Stimulated activated naive CD8-positive, alpha-beta T cell treated with anti-CD3 and anti-CD28 coated beads, Interleukin-15, Interleukin-2, amounts not matched to agents 100 ng/mL and 50 ng/mL, for 24 hours (primary cell): ENCODE measurements at regions not wholly inside any gene's neighbourhood (a gene's known extent, or its start where the extent isn't known, plus 50 kb on each side); places are given as distances from the start of the nearest gene placed in this dataset.
"Not testable (repeated sequence)": the region's sequence is repeated elsewhere in the genome, so short reads cannot be mapped to it uniquely, and the experiment has no call there.

ENCODE experiments used
- H3K27ac Mint-ChIP-seq: one replicate; pipeline ENCODE4 v1.8.0; 2021; ENCODE audit warnings: mild to moderate bottlenecking, mixed read lengths
- H3K27me3 Mint-ChIP-seq: one replicate; pipeline ENCODE4 v1.8.0; 2021; ENCODE audit warnings: mixed read lengths
- H3K36me3 Mint-ChIP-seq: one replicate; pipeline ENCODE4 v1.8.0; 2021; ENCODE audit warnings: low read depth, mixed read lengths
- H3K4me1 Mint-ChIP-seq: one replicate; pipeline ENCODE4 v1.8.0; 2021; ENCODE audit warnings: low read depth, mixed read lengths
- H3K4me3 Mint-ChIP-seq: one replicate; pipeline ENCODE4 v1.8.0; 2021; ENCODE audit warnings: mild to moderate bottlenecking, mixed read lengths
- H3K9me3 Mint-ChIP-seq: one replicate; pipeline ENCODE4 v1.8.0; 2021; ENCODE audit warnings: mixed read lengths

- not testable (repeated sequence) for H3K27me3 Mint-ChIP-seq, H3K9me3 Mint-ChIP-seq, H3K27ac Mint-ChIP-seq, H3K36me3 Mint-ChIP-seq, H3K4me3 Mint-ChIP-seq, H3K4me1 Mint-ChIP-seq
Observed at GRCh38 chr19:34871911-34872310, 54.8 kb upstream of the ZNF30 start.

GRCh38 chr19:34867631-34868030, 59.1 kb upstream of the ZNF30 start:
- peaks cover 9% of the 10 kb centered on the region for H3K9me3 Mint-ChIP-seq
- H3K27me3 Mint-ChIP-seq: no peaks in the 10 kb centered on the region
- H3K4me3 Mint-ChIP-seq: no peak overlapping the region
- H3K4me1 Mint-ChIP-seq: no peaks in the 10 kb centered on the region
- H3K36me3 Mint-ChIP-seq: no peaks in the 10 kb centered on the region
- H3K27ac Mint-ChIP-seq: no peak overlapping the region

GRCh38 chr19:34865225-34865624, 61.5 kb upstream of the ZNF30 start:
- not testable (repeated sequence) for H3K27me3 Mint-ChIP-seq, H3K9me3 Mint-ChIP-seq, H3K4me1 Mint-ChIP-seq, H3K4me3 Mint-ChIP-seq, H3K27ac Mint-ChIP-seq, H3K36me3 Mint-ChIP-seq

- not testable (repeated sequence) for H3K9me3 Mint-ChIP-seq, H3K36me3 Mint-ChIP-seq, H3K27me3 Mint-ChIP-seq
- Mint-ChIP-seq H3K4me3 (peak overlapping the region; percentile 99), H3K27ac (peak overlapping the region; percentile 95), H3K4me1 (peaks cover 38% of the 10 kb centered on the region)
Observed at GRCh38 chr19:34859823-34860736, 66.6 kb upstream of the ZNF30 start.

GRCh38 chr19:34859325-34859724, 67.4 kb upstream of the ZNF30 start:
- not testable (repeated sequence) for H3K36me3 Mint-ChIP-seq, H3K27ac Mint-ChIP-seq, H3K27me3 Mint-ChIP-seq, H3K9me3 Mint-ChIP-seq
- Mint-ChIP-seq H3K4me1 (peaks cover 38% of the 10 kb centered on the region), H3K4me3 (peak overlapping the region; percentile 99)

GRCh38 chr19:34856052-34856451, 70.7 kb upstream of the ZNF30 start:
- Mint-ChIP-seq H3K4me1 (peaks cover 43% of the 10 kb centered on the region), H3K27ac (no peak overlapping the region), H3K4me3 (no peak overlapping the region), H3K36me3 (peaks cover 6% of the 10 kb centered on the region), H3K9me3 (peaks cover 4% of the 10 kb centered on the region), H3K27me3 (no peaks in the 10 kb centered on the region)

GRCh38 chr19:34853369-34853768, 73.3 kb upstream of the ZNF30 start:
- Mint-ChIP-seq H3K36me3 (peaks cover 20% of the 10 kb centered on the region), H3K9me3 (peaks cover under 1% of the 10 kb centered on the region), H3K4me1 (peaks cover 26% of the 10 kb centered on the region), H3K4me3 (no peak overlapping the region), H3K27ac (no peak overlapping the region), H3K27me3 (no peaks in the 10 kb centered on the region)

- Mint-ChIP-seq H3K27me3 (no peaks in the 10 kb centered on the region), H3K36me3 (peaks cover 20% of the 10 kb centered on the region), H3K9me3 (no peaks in the 10 kb centered on the region), H3K4me1 (peaks cover 20% of the 10 kb centered on the region), H3K27ac (no peak overlapping the region), H3K4me3 (no peak overlapping the region)
Observed at GRCh38 chr19:34852669-34853068, 74.0 kb upstream of the ZNF30 start.

GRCh38 chr19:34851277-34851804, 75.4 kb upstream of the ZNF30 start:
- H3K9me3 Mint-ChIP-seq: no peaks in the 10 kb centered on the region
- H3K4me3 Mint-ChIP-seq: no peak overlapping the region
- no peaks in the 10 kb centered on the region for H3K27me3 Mint-ChIP-seq
- H3K27ac Mint-ChIP-seq: no peak overlapping the region
- H3K4me1 Mint-ChIP-seq: peaks cover 11% of the 10 kb centered on the region
- H3K36me3 Mint-ChIP-seq: peaks cover 21% of the 10 kb centered on the region

- no peak overlapping the region for H3K4me3 Mint-ChIP-seq
- no peaks in the 10 kb centered on the region for H3K9me3 Mint-ChIP-seq
- H3K36me3 Mint-ChIP-seq: peaks cover 21% of the 10 kb centered on the region
- no peak overlapping the region for H3K27ac Mint-ChIP-seq
- H3K4me1 Mint-ChIP-seq: no peaks in the 10 kb centered on the region
- no peaks in the 10 kb centered on the region for H3K27me3 Mint-ChIP-seq
Observed at GRCh38 chr19:34847393-34847792, 74.4 kb upstream of the ZNF599 start.

- H3K27me3 Mint-ChIP-seq: no peaks in the 10 kb centered on the region
- no peaks in the 10 kb centered on the region for H3K9me3 Mint-ChIP-seq
- peaks cover 12% of the 10 kb centered on the region for H3K36me3 Mint-ChIP-seq
- H3K4me3 Mint-ChIP-seq: no peak overlapping the region
- H3K4me1 Mint-ChIP-seq: peaks cover 3% of the 10 kb centered on the region
- no peak overlapping the region for H3K27ac Mint-ChIP-seq
Observed at GRCh38 chr19:34844277-34844676, 71.3 kb upstream of the ZNF599 start.

- Mint-ChIP-seq H3K9me3 (no peaks in the 10 kb centered on the region), H3K36me3 (no peaks in the 10 kb centered on the region), H3K4me1 (peaks cover 3% of the 10 kb centered on the region), H3K4me3 (no peak overlapping the region), H3K27me3 (no peaks in the 10 kb centered on the region), H3K27ac (no peak overlapping the region)
Observed at GRCh38 chr19:34841780-34842179, 68.8 kb upstream of the ZNF599 start.

GRCh38 chr19:34838753-34839431, 65.9 kb upstream of the ZNF599 start:
- Mint-ChIP-seq H3K9me3 (no peaks in the 10 kb centered on the region), H3K36me3 (no peaks in the 10 kb centered on the region), H3K4me3 (no peak overlapping the region)

GRCh38 chr19:34838248-34838647, 65.2 kb upstream of the ZNF599 start:
- Mint-ChIP-seq H3K27ac (no peak overlapping the region), H3K4me3 (no peak overlapping the region), H3K9me3 (no peaks in the 10 kb centered on the region)

More at GRCh38 chr19:34838753-34839431, 65.9 kb upstream of the ZNF599 start:
- Mint-ChIP-seq H3K27me3 (no peaks in the 10 kb centered on the region), H3K27ac (no peak overlapping the region), H3K4me1 (peaks cover 3% of the 10 kb centered on the region)

GRCh38 chr19:34837262-34837661, 64.2 kb upstream of the ZNF599 start:
- no peaks in the 10 kb centered on the region for H3K27me3 Mint-ChIP-seq
- H3K36me3 Mint-ChIP-seq: no peaks in the 10 kb centered on the region
- H3K9me3 Mint-ChIP-seq: no peaks in the 10 kb centered on the region
- no peak overlapping the region for H3K4me3 Mint-ChIP-seq
- peaks cover 3% of the 10 kb centered on the region for H3K4me1 Mint-ChIP-seq
- H3K27ac Mint-ChIP-seq: no peak overlapping the region

More at GRCh38 chr19:34838248-34838647, 65.2 kb upstream of the ZNF599 start:
- Mint-ChIP-seq H3K36me3 (no peaks in the 10 kb centered on the region), H3K4me1 (peaks cover 3% of the 10 kb centered on the region), H3K27me3 (no peaks in the 10 kb centered on the region)
